ENCODE measurements at regions not wholly inside any gene's neighbourhood (a gene's known extent, or its start where the extent isn't known, plus 50 kb on each side); places are given as distances from the start of the nearest gene placed in this dataset.

DNA sequence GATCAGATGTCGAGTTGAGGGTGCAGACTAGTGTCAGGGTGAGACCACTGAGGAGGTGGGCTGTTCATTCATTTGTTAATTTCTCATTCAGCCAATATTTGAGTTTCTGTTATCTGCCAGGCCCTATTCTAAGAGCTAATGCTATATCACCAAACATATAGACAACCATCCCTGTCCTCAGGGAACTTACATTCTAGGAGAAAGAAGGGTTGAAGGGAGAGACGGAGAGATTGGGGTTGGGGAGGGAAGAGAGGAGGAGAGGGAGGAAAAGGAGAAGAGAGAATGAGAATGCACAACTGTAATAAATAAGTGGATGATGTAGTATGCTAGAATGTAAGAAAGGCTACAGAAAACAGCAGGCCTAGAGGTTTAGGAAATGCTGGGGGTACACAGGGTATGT, 129.9 kb upstream of the PITX1 start:
- Histone ChIP-seq H3K9ac (ENCODE audit: insufficient read length) (no peak overlapping the region), H3K36me3 (ENCODE audit: insufficient read depth, low read length) (no peaks in the 10 kb centered on the region), H3K4me3 (no peak overlapping the region), H3K9me3 (ENCODE audit: low read depth, low read length) (no peaks in the 10 kb centered on the region), H3K27ac (no peak overlapping the region)
- TF ChIP-seq POLR2AphosphoS5 (IDR thresholded peaks at IDR 0.05; ENCODE audit: borderline replicate concordance, low read depth, low read length) (no peak), FOXP2 (optimal IDR thresholded peaks at IDR 0.05; ENCODE audit: control extremely low read depth, extremely low read length, insufficient read depth) (no peak), EZH2 (IDR thresholded peaks at IDR 0.05) (no peak)
- no peak for DNase-seq (ENCODE audit: low read depth, low spot score)

DNA sequence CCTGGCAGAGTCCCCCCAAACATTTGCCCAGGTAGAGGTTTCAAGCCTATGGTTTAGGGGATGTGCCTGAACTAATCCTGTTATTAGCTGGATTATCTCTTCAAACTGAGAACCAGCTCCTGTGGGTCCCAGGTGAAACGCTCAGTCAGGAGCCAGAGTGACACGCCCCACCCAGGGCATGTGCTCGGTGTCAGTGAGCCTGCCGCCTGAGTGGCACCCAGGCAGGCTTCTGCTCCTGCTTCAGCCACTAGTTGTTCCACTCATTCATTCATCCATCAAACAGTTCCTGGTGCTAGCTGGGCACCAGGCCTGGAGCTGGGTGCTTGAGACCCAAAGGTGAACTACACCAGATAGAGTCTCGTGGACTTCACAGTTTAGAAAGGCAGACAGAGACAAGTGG, 129.4 kb upstream of the PITX1 start:
- Histone ChIP-seq H3K9ac (ENCODE audit: insufficient read length) (no peak overlapping the region), H3K36me3 (ENCODE audit: insufficient read depth, low read length) (no peaks in the 10 kb centered on the region), H3K4me3 (no peak overlapping the region), H3K9me3 (ENCODE audit: low read depth, low read length) (no peaks in the 10 kb centered on the region), H3K27ac (no peak overlapping the region)
- no peak for TF ChIP-seq FOXP2 (optimal IDR thresholded peaks at IDR 0.05; ENCODE audit: control extremely low read depth, extremely low read length, insufficient read depth)
- TF ChIP-seq POLR2AphosphoS5 (IDR thresholded peaks at IDR 0.05; ENCODE audit: borderline replicate concordance, low read depth, low read length): no peak
- no peak for TF ChIP-seq EZH2 (IDR thresholded peaks at IDR 0.05)
- no peak for DNase-seq (ENCODE audit: low read depth, low spot score)

- no peaks in the 10 kb centered on the region for H3K36me3 ChIP-seq (ENCODE audit: insufficient read depth, low read length)
- no peak for DNase-seq (ENCODE audit: low read depth, low spot score)
- no peak overlapping the region for H3K4me3 ChIP-seq
- no peak overlapping the region for H3K27ac ChIP-seq
- no peak for TF ChIP-seq FOXP2 (optimal IDR thresholded peaks at IDR 0.05; ENCODE audit: control extremely low read depth, extremely low read length, insufficient read depth)
- no peak for TF ChIP-seq EZH2 (IDR thresholded peaks at IDR 0.05)
- TF ChIP-seq POLR2AphosphoS5 (IDR thresholded peaks at IDR 0.05; ENCODE audit: borderline replicate concordance, low read depth, low read length): no peak
- H3K9ac ChIP-seq (ENCODE audit: insufficient read length): no peak overlapping the region
- no peaks in the 10 kb centered on the region for H3K9me3 ChIP-seq (ENCODE audit: low read depth, low read length)
Observed at GRCh38 chr5:135162661-135163265, 128.7 kb upstream of the PITX1 start.

DNA sequence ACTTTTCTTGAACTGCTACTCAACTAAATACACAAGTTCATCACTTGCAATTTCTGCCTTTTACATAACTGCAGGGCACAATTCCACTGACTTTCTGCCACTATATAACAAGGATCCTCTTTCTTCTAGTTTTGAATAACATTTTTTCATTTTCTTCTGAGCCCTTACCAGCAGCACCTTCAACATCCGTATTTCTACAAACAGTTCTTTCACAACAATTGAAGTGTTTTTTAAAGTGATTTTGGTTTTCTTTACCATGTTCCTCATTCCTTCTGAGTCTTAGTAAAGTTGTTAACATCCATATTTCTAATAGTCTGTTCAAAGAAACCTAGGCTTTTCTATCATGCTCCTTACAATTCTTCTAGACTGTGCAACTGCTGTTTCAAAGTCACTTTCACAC, 127.2 kb upstream of the PITX1 start:
- no peaks in the 10 kb centered on the region for H3K36me3 ChIP-seq (ENCODE audit: insufficient read depth, low read length)
- H3K9ac ChIP-seq (ENCODE audit: insufficient read length): no peak overlapping the region
- no peak for DNase-seq (ENCODE audit: low read depth, low spot score)
- TF ChIP-seq EZH2 (IDR thresholded peaks at IDR 0.05) (no peak), POLR2AphosphoS5 (IDR thresholded peaks at IDR 0.05; ENCODE audit: borderline replicate concordance, low read depth, low read length) (no peak), FOXP2 (optimal IDR thresholded peaks at IDR 0.05; ENCODE audit: control extremely low read depth, extremely low read length, insufficient read depth) (no peak)
- no peaks in the 10 kb centered on the region for H3K9me3 ChIP-seq (ENCODE audit: low read depth, low read length)
- H3K27ac ChIP-seq: no peak overlapping the region
- H3K4me3 ChIP-seq: no peak overlapping the region

DNA sequence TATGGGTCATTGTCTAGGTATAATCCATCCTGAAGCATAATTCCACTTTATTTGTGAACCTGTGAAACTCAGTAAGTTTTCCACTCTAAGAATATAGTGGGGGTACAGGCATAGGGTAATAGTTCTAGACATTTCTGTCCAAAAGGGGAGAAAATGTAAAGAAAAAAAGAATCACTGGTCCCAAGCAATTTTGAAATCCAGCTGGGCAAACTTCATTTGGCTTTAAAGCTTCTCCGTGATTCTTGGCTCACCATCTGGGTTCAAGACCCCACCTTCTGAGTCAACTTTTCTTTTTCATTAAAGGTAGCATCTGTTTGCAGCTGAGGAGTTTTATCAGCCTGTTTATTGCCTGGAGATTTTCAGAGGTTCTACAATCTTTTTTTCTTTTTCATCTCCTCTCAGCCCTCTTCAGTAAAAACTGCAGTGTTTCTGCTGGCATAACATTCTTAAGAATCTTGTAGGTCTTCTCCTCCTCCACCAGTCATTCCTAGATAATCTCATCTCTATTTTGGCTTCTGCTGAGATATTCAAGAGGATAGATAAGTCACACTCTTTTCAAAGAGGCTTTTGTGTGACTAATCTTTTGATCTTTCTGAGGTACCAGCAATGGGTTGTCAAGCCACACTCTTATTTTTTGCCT, 126.1 kb upstream of the PITX1 start:
- H3K9ac ChIP-seq (ENCODE audit: insufficient read length): no peak overlapping the region
- DNase-seq (ENCODE audit: low read depth, low spot score): no peak
- TF ChIP-seq FOXP2 (optimal IDR thresholded peaks at IDR 0.05; ENCODE audit: control extremely low read depth, extremely low read length, insufficient read depth): no peak
- H3K27ac ChIP-seq: no peak overlapping the region
- H3K9me3 ChIP-seq (ENCODE audit: low read depth, low read length): no peaks in the 10 kb centered on the region
- no peaks in the 10 kb centered on the region for H3K36me3 ChIP-seq (ENCODE audit: insufficient read depth, low read length)
- H3K4me3 ChIP-seq: no peak overlapping the region

DNA sequence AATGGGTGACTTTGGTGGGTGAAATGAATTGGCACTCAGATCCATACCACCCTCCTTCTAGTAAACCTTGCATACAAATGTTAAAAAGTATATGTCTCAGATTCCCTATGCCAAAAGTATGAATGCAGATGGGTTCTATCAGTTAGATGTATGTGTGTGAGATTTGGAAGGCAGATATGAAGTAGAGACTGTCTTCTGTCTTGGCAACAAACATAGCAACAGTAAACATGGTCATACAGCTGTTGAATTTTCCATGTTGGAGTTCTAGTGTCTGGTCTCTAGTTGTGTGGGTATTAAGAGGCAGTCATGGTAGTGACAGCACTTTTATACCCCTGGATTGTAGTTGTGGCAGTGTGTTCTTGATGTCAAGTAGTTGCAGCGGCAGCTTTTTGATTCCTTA, 125.6 kb upstream of the PITX1 start:
- Histone ChIP-seq H3K36me3 (ENCODE audit: insufficient read depth, low read length) (no peaks in the 10 kb centered on the region), H3K9ac (ENCODE audit: insufficient read length) (no peak overlapping the region), H3K4me3 (no peak overlapping the region), H3K9me3 (ENCODE audit: low read depth, low read length) (no peaks in the 10 kb centered on the region), H3K27ac (no peak overlapping the region)
- DNase-seq (ENCODE audit: low read depth, low spot score): no peak
- TF ChIP-seq POLR2AphosphoS5 (IDR thresholded peaks at IDR 0.05; ENCODE audit: borderline replicate concordance, low read depth, low read length): no peak
- TF ChIP-seq FOXP2 (optimal IDR thresholded peaks at IDR 0.05; ENCODE audit: control extremely low read depth, extremely low read length, insufficient read depth): no peak
- no peak for TF ChIP-seq EZH2 (IDR thresholded peaks at IDR 0.05)

- H3K36me3 ChIP-seq (ENCODE audit: insufficient read depth, low read length): no peaks in the 10 kb centered on the region
- no peak overlapping the region for H3K27ac ChIP-seq
- no peak overlapping the region for H3K4me3 ChIP-seq
- no peak overlapping the region for H3K9ac ChIP-seq (ENCODE audit: insufficient read length)
- no peak for TF ChIP-seq POLR2AphosphoS5 (IDR thresholded peaks at IDR 0.05; ENCODE audit: borderline replicate concordance, low read depth, low read length)
- no peak for DNase-seq (ENCODE audit: low read depth, low spot score)
- no peaks in the 10 kb centered on the region for H3K9me3 ChIP-seq (ENCODE audit: low read depth, low read length)
Observed at GRCh38 chr5:135158982-135159381, 125.0 kb upstream of the PITX1 start.

DNA sequence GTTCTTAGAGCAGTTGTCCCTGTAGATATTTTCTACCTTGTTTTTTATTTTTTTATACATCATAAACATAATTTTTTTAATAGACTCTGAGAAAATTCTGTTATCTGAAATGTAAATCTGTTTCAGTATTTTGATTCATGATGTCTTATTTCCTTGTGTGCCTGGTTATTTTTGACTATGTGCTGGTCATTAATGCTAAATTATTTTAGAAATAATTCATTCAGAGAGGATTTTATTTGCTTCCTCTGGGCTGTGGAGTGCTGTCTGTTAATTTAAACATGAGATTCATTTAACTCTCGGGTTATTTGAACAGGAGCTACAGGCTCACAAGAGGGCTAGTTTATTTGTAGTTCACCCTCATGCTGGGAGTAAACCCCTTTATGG, 124.3 kb upstream of the PITX1 start:
- no peak overlapping the region for H3K27ac ChIP-seq
- H3K9me3 ChIP-seq (ENCODE audit: low read depth, low read length): no peaks in the 10 kb centered on the region
- no peak overlapping the region for H3K9ac ChIP-seq (ENCODE audit: insufficient read length)
- H3K4me3 ChIP-seq: no peak overlapping the region
- TF ChIP-seq EZH2 (IDR thresholded peaks at IDR 0.05) (no peak), FOXP2 (optimal IDR thresholded peaks at IDR 0.05; ENCODE audit: control extremely low read depth, extremely low read length, insufficient read depth) (no peak), POLR2AphosphoS5 (IDR thresholded peaks at IDR 0.05; ENCODE audit: borderline replicate concordance, low read depth, low read length) (no peak)
- DNase-seq (ENCODE audit: low read depth, low spot score): no peak
- H3K36me3 ChIP-seq (ENCODE audit: insufficient read depth, low read length): no peaks in the 10 kb centered on the region

All from SK-N-MC (cell line).